OCI-LY1 (cell line): ENCODE measurements at regions not wholly inside any gene's neighbourhood (a gene's known extent, or its start where the extent isn't known, plus 50 kb on each side); places are given as distances from the start of the nearest gene placed in this dataset.

Source experiments
- H2AFZ ChIP-seq: fragments of 200-600 bp; sonication (generic), shearing (Covaris generic); 2 replicates; pipeline ENCODE4 v1.6.0; 2014; ENCODE audit warnings: antibody characterized with exemption, mild to moderate bottlenecking, low read length
- H3F3A ChIP-seq: fragments of 200-600 bp; sonication (generic), shearing (Covaris generic); 2 replicates; pipeline ENCODE4 v1.6.0; 2014; ENCODE audit warnings: mild to moderate bottlenecking, antibody characterized with exemption, low read length, moderate library complexity; ENCODE audit not compliant: insufficient read depth
- H3K27ac ChIP-seq: fragments of 200-600 bp; sonication (generic); 2 replicates; pipeline ENCODE4 v1.5.1; 2014; ENCODE audit warnings: low read length, mixed run types, mild to moderate bottlenecking, low read depth; ENCODE audit not compliant: poor library complexity, severe bottlenecking
- H3K27me3 ChIP-seq: fragments of 200-600 bp; sonication (generic); 2 replicates; pipeline ENCODE4 v1.6.0; 2014; ENCODE audit warnings: antibody characterized with exemption, mild to moderate bottlenecking, low read length, moderate library complexity; ENCODE audit not compliant: insufficient read depth
- H3K36me3 ChIP-seq: fragments of 200-600 bp; sonication (generic); 2 replicates; pipeline ENCODE4 v1.6.1; 2014; ENCODE audit warnings: mild to moderate bottlenecking, antibody characterized with exemption, low read length, moderate library complexity, mixed read lengths; ENCODE audit not compliant: insufficient read depth
- H3K4me1 ChIP-seq: fragments of 200-600 bp; sonication (generic); 2 replicates; pipeline ENCODE4 v1.5.1; 2014; ENCODE audit warnings: mild to moderate bottlenecking, low read length, moderate library complexity; ENCODE audit not compliant: insufficient read depth, severe bottlenecking
- H3K4me2 ChIP-seq: fragments of 200-600 bp; sonication (generic), shearing (Covaris generic); 2 replicates; pipeline ENCODE4 v1.6.1; 2014; ENCODE audit warnings: low read length
- H3K4me3 ChIP-seq: fragments of 200-600 bp; sonication (generic); 2 replicates; pipeline ENCODE4 v1.5.1; 2014; ENCODE audit warnings: low read length, low read depth, mild to moderate bottlenecking, mixed read lengths; ENCODE audit not compliant: poor library complexity, severe bottlenecking
- H3K79me2 ChIP-seq: fragments of 200-600 bp; shearing (Covaris generic); 2 replicates; pipeline ENCODE4 v1.6.1; 2016; ENCODE audit warnings: mixed run types, low read length, mixed read lengths; ENCODE audit not compliant: insufficient read depth
- H3K9ac ChIP-seq: fragments of 200-600 bp; sonication (generic), shearing (Covaris generic); 2 replicates; pipeline ENCODE4 v1.6.1; 2014; ENCODE audit warnings: mild to moderate bottlenecking, low read length, mixed read lengths
- H3K9me2 ChIP-seq: fragments of 200-600 bp; sonication (generic), shearing (Covaris generic); 2 replicates; pipeline ENCODE4 v1.6.1; 2014; ENCODE audit warnings: low read depth, mild to moderate bottlenecking, low read length, mixed read lengths
- H3K9me3 ChIP-seq: fragments of 200-600 bp; shearing (Covaris generic); 2 replicates; pipeline ENCODE4 v1.6.1; 2014; ENCODE audit warnings: low read length, mixed read lengths
- H4K20me1 ChIP-seq: fragments of 200-600 bp; sonication (generic), shearing (Covaris generic); 2 replicates; pipeline ENCODE4 v1.6.0; 2016; ENCODE audit warnings: mild to moderate bottlenecking, low read length; ENCODE audit not compliant: insufficient read depth
- EZH2 ChIP-seq: fragments of 200-600 bp; sonication (generic), shearing (Covaris generic); IDR thresholded peaks from 2 replicates; pipeline ENCODE4 v1.8.0; 2017; ENCODE audit warnings: borderline replicate concordance, mixed run types, mild to moderate bottlenecking, antibody characterized with exemption, low read length, moderate library complexity, mixed read lengths
- TF ChIP-seq, protein P1 (sequence below): fragments of 200-600 bp; sonication (generic), shearing (Covaris generic); IDR thresholded peaks from 2 replicates; pipeline ENCODE4 v1.5.1; 2017; ENCODE audit warnings: mild to moderate bottlenecking, antibody characterized with exemption, low read length, moderate library complexity, mixed read lengths

DNA sequence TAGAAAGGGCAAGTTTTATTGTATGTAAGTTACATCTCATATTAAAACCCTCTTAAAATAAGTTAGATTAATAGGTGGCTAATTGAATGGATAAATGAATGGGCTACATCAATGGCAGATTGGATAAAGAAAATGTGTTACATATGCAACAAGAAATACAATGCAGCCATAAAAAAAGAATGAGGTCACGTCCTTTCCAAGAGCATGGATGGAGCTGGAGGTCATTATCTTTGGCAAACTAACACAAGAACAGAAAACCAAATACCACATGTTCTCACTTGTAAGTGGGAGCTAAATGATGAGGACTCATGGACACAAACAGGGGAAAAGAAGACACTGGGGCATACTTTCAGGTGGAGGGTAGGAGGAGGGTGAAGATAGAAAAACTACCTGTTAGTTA is 182.2 kb upstream of the GNAI1 start:
- Histone ChIP-seq H3K9ac (no peak overlapping the region), H3K4me3 (no peak overlapping the region), H3K79me2 (no peaks in the 10 kb centered on the region), H3K9me2 (no peaks in the 10 kb centered on the region), H3K4me1 (no peaks in the 10 kb centered on the region), H3K4me2 (no peak overlapping the region), H3K27me3 (no peaks in the 10 kb centered on the region), H4K20me1 (no peaks in the 10 kb centered on the region), H3F3A (no peaks in the 10 kb centered on the region), H3K27ac (no peak overlapping the region), H2AFZ (no peak overlapping the region), H3K9me3 (no peaks in the 10 kb centered on the region), H3K36me3 (no peaks in the 10 kb centered on the region)
- no peak for TF ChIP-seq EZH2
- TF ChIP-seq, protein P1, sequence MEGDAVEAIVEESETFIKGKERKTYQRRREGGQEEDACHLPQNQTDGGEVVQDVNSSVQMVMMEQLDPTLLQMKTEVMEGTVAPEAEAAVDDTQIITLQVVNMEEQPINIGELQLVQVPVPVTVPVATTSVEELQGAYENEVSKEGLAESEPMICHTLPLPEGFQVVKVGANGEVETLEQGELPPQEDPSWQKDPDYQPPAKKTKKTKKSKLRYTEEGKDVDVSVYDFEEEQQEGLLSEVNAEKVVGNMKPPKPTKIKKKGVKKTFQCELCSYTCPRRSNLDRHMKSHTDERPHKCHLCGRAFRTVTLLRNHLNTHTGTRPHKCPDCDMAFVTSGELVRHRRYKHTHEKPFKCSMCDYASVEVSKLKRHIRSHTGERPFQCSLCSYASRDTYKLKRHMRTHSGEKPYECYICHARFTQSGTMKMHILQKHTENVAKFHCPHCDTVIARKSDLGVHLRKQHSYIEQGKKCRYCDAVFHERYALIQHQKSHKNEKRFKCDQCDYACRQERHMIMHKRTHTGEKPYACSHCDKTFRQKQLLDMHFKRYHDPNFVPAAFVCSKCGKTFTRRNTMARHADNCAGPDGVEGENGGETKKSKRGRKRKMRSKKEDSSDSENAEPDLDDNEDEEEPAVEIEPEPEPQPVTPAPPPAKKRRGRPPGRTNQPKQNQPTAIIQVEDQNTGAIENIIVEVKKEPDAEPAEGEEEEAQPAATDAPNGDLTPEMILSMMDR, result no peak

DNA sequence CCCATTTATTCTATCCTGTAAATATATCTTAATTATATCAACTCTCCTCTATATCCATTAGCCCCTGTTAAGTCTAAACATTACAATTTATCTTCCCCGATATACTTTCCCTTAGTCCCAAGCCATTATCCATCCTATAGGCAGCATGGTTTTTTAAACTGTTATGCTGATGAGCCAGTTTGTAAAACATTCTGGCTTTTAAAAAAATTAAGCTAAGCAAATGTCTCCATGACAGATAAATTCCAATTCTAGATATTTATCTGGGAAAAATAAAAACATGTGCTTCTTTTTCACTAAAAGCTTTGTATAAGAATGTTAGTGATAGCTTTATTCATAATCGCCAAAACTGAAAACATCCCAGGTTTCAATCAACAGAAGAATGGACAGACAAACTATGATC is 183.2 kb upstream of the GNAI1 start:
- H3K4me3 ChIP-seq, result no peak overlapping the region

DNA sequence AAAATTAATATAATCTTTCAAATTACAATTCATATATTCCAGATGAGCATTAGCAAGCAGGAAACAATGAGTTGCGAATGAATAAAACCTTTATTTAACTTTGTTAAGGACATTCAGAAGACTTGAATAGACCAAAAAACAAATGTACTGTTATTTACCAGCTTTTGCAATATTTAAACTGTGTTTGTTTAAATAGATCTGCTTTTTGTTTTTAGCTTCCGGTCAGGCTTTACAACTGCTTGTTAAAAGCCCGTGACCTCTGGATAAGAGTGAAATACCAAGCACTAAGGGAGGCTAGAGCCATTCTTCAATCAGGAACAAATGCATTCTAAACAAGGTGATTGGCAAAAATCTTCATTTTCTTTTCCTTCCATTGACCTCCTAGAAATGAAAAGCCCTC is 184.9 kb upstream of the GNAI1 start:
- H3K27me3 ChIP-seq, result no peaks in the 10 kb centered on the region
- H3K9me2 ChIP-seq, result no peaks in the 10 kb centered on the region
- no peak for TF ChIP-seq EZH2
- no peaks in the 10 kb centered on the region for H4K20me1 ChIP-seq
- H3K4me1 ChIP-seq, result no peaks in the 10 kb centered on the region
- no peak overlapping the region for H3K4me2 ChIP-seq
- no peak overlapping the region for H3K4me3 ChIP-seq
- H3K27ac ChIP-seq, result no peak overlapping the region
- H3F3A ChIP-seq, result no peaks in the 10 kb centered on the region
- H3K36me3 ChIP-seq, result no peaks in the 10 kb centered on the region
- H3K79me2 ChIP-seq, result no peaks in the 10 kb centered on the region
- no peaks in the 10 kb centered on the region for H3K9me3 ChIP-seq
- no peak overlapping the region for H2AFZ ChIP-seq
- no peak overlapping the region for H3K9ac ChIP-seq

More for the DNA sequence above, 183.2 kb upstream of the GNAI1 start:
- no peak for TF ChIP-seq EZH2
- TF ChIP-seq, protein P1, result no peak
- no peaks in the 10 kb centered on the region for H3K36me3 ChIP-seq
- H4K20me1 ChIP-seq, result no peaks in the 10 kb centered on the region
- no peaks in the 10 kb centered on the region for H3K9me3 ChIP-seq
- no peak overlapping the region for H3K4me2 ChIP-seq
- H3K9me2 ChIP-seq, result no peaks in the 10 kb centered on the region
- H3K79me2 ChIP-seq, result no peaks in the 10 kb centered on the region
- H3K27ac ChIP-seq, result no peak overlapping the region
- H3K9ac ChIP-seq, result no peak overlapping the region
- H3K27me3 ChIP-seq, result no peaks in the 10 kb centered on the region
- no peak overlapping the region for H2AFZ ChIP-seq
- H3K4me1 ChIP-seq, result no peaks in the 10 kb centered on the region
- H3F3A ChIP-seq, result no peaks in the 10 kb centered on the region

DNA sequence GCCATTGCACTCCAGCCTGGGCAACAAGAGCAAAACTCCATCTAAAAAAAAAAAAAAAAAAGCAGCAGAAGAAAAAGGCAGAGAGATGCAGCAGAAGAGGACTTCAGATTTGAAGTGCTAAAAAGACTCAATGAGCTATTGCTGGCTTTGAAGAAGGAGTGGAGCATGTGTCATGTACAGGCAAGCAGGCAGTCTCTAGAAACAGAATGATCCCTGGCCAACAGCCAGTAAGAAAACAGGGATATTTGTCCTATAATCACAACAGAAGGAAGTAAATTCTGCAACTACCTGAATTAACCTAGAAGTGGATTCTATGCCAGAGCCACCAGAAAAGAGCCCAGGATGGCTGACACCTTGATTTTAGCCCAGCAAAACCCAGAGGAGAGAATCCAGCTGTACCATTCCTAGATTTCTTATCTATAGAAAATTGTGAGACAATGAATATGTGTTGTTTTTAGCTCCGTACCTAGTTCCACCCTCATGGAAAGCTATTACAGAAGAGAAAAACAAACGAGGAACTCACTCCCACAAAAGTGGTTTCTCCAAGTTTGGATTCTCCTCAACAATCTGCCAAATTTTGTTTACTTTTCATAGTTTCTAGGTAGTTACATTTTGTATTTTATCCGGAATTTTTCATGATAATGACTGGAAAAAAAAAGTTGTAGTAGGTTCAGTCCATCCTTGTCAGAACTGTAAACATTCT is 198.2 kb upstream of the GNAI1 start:
- no peak overlapping the region for H2AFZ ChIP-seq

More for the DNA sequence above, 198.2 kb upstream of the GNAI1 start:
- Histone ChIP-seq H3K27ac (no peak overlapping the region), H3K4me3 (no peak overlapping the region), H4K20me1 (no peaks in the 10 kb centered on the region), H3K9me3 (no peaks in the 10 kb centered on the region), H3K27me3 (no peaks in the 10 kb centered on the region), H3K4me1 (no peaks in the 10 kb centered on the region), H3K79me2 (no peaks in the 10 kb centered on the region), H3K9me2 (no peaks in the 10 kb centered on the region), H3K4me2 (no peak overlapping the region), H3K36me3 (no peaks in the 10 kb centered on the region), H3K9ac (no peak overlapping the region), H3F3A (no peaks in the 10 kb centered on the region)
- no peak for TF ChIP-seq EZH2
- TF ChIP-seq, protein P1, result no peak
